ENCODE measurements at regions not wholly inside any gene's neighbourhood (a gene's known extent, or its start where the extent isn't known, plus 50 kb on each side); places are given as distances from the start of the nearest gene placed in this dataset.

DNA sequence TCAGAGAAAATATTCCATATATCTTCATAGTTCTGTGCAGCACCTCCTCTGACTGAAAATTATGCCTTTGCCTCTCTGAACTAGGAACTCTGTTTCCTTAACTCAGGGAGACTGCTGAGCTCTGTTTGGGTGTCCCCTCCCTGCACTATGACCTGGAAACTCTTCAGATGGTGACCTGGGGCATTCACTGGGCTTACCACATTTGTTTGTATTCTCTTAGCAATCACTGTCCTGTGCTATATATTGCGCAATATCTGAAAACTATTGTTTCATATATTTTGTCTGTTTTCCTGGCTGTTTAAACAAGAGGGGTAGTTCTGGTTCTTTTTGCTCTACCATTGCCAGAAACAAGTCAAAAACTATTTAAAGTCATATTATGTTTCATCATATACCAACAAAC is 181.8 kb upstream of the KIAA1217 start:
- Histone ChIP-seq H3K4me3 (ENCODE audit: low read depth in 1 of 2, low read length in 2 of 2) (no peak overlapping the region), H3K4me1 (ENCODE audit: control insufficient read depth in 1 of 2, insufficient read depth in 2 of 2, low read length in 2 of 2) (no peaks in the 10 kb centered on the region), H3K36me3 (ENCODE audit: control insufficient read depth in 1 of 2, insufficient read depth in 2 of 2, low read length in 2 of 2) (no peaks in the 10 kb centered on the region)

GRCh38 chr10:24034571-24034970 is 174.4 kb upstream of the KIAA1217 start:
- no peaks in the 10 kb centered on the region for H3K36me3 ChIP-seq (ENCODE audit: control insufficient read depth in 1 of 2, insufficient read depth in 2 of 2, low read length in 2 of 2)
- no peak overlapping the region for H3K9ac ChIP-seq (ENCODE audit: low read depth in 1 of 2, low read length in 2 of 2)
- H3K27ac ChIP-seq (ENCODE audit: low read depth, low read length), result no peak overlapping the region
- H3K4me3 ChIP-seq (ENCODE audit: low read depth in 1 of 2, low read length in 2 of 2), result no peak overlapping the region
- H3K4me1 ChIP-seq (ENCODE audit: control insufficient read depth in 1 of 2, insufficient read depth in 2 of 2, low read length in 2 of 2), result no peaks in the 10 kb centered on the region
- no peaks in the 10 kb centered on the region for H3K27me3 ChIP-seq (ENCODE audit: control insufficient read depth in 1 of 2, insufficient read depth in 2 of 2, low read length in 2 of 2)
- H3K9me3 ChIP-seq (ENCODE audit: control insufficient read depth in 1 of 2, low read length in 2 of 2), result no peaks in the 10 kb centered on the region

More for the DNA sequence above, 181.8 kb upstream of the KIAA1217 start:
- Histone ChIP-seq H3K27ac (ENCODE audit: low read depth, low read length) (no peak overlapping the region), H3K9me3 (ENCODE audit: control insufficient read depth in 1 of 2, low read length in 2 of 2) (no peaks in the 10 kb centered on the region), H3K9ac (ENCODE audit: low read depth in 1 of 2, low read length in 2 of 2) (no peak overlapping the region), H3K27me3 (ENCODE audit: control insufficient read depth in 1 of 2, insufficient read depth in 2 of 2, low read length in 2 of 2) (no peaks in the 10 kb centered on the region)

DNA sequence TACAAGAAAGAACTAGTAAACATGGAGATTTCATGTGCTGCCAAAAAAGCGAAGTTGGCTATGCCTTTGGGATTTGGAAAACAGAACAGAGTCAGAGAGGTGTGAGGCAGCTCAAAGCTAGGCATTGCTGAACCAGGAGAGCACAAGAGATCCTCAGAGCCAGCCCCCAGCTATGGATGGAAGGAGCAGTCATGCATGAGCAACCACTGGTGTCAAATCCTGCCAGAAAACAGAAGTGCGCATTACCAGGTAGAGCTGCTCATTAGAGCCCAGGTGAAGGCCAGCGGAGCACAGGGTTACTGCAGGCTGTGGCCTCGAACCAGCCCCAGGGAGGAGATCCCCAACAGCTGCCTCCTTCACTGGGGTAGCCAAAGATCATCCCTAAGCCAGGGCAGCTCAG is 173.2 kb upstream of the KIAA1217 start:
- Histone ChIP-seq H3K36me3 (ENCODE audit: control insufficient read depth in 1 of 2, insufficient read depth in 2 of 2, low read length in 2 of 2) (no peaks in the 10 kb centered on the region), H3K9ac (ENCODE audit: low read depth in 1 of 2, low read length in 2 of 2) (no peak overlapping the region), H3K9me3 (ENCODE audit: control insufficient read depth in 1 of 2, low read length in 2 of 2) (no peaks in the 10 kb centered on the region), H3K4me3 (ENCODE audit: low read depth in 1 of 2, low read length in 2 of 2) (no peak overlapping the region), H3K27ac (ENCODE audit: low read depth, low read length) (no peak overlapping the region), H3K4me1 (ENCODE audit: control insufficient read depth in 1 of 2, insufficient read depth in 2 of 2, low read length in 2 of 2) (no peaks in the 10 kb centered on the region), H3K27me3 (ENCODE audit: control insufficient read depth in 1 of 2, insufficient read depth in 2 of 2, low read length in 2 of 2) (no peaks in the 10 kb centered on the region)

DNA sequence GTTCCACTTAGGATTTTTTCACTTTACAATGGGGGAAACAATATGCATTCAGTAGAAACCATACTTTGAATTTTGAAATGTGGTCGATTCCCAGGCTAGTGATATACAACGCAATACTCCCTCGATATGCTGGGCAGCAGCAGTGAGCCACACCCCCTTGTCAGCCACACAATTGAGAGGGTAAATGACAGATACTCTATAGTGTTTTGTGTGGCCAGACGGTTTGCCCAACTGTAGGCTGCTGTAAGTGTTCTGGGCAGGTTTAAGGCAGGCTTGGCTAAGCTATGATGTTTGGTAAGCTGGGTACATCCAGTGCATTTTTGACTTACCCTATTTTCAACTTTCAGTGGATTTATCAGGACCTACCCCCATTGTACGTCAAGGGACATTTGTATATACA is 169.6 kb upstream of the KIAA1217 start:
- H3K4me1 ChIP-seq (ENCODE audit: control insufficient read depth in 1 of 2, insufficient read depth in 2 of 2, low read length in 2 of 2), result no peaks in the 10 kb centered on the region
- no peak overlapping the region for H3K9ac ChIP-seq (ENCODE audit: low read depth in 1 of 2, low read length in 2 of 2)
- no peaks in the 10 kb centered on the region for H3K27me3 ChIP-seq (ENCODE audit: control insufficient read depth in 1 of 2, insufficient read depth in 2 of 2, low read length in 2 of 2)
- H3K9me3 ChIP-seq (ENCODE audit: control insufficient read depth in 1 of 2, low read length in 2 of 2), result no peaks in the 10 kb centered on the region
- no peak overlapping the region for H3K4me3 ChIP-seq (ENCODE audit: low read depth in 1 of 2, low read length in 2 of 2)
- no peaks in the 10 kb centered on the region for H3K36me3 ChIP-seq (ENCODE audit: control insufficient read depth in 1 of 2, insufficient read depth in 2 of 2, low read length in 2 of 2)
- H3K27ac ChIP-seq (ENCODE audit: low read depth, low read length), result no peak overlapping the region

GRCh38 chr10:24039897-24040296 is 169.0 kb upstream of the KIAA1217 start:
- Histone ChIP-seq H3K4me3 (ENCODE audit: low read depth in 1 of 2, low read length in 2 of 2) (no peak overlapping the region), H3K4me1 (ENCODE audit: control insufficient read depth in 1 of 2, insufficient read depth in 2 of 2, low read length in 2 of 2) (no peaks in the 10 kb centered on the region), H3K9me3 (ENCODE audit: control insufficient read depth in 1 of 2, low read length in 2 of 2) (no peaks in the 10 kb centered on the region), H3K36me3 (ENCODE audit: control insufficient read depth in 1 of 2, insufficient read depth in 2 of 2, low read length in 2 of 2) (no peaks in the 10 kb centered on the region), H3K27me3 (ENCODE audit: control insufficient read depth in 1 of 2, insufficient read depth in 2 of 2, low read length in 2 of 2) (no peaks in the 10 kb centered on the region), H3K27ac (ENCODE audit: low read depth, low read length) (no peak overlapping the region), H3K9ac (ENCODE audit: low read depth in 1 of 2, low read length in 2 of 2) (no peak overlapping the region)

DNA sequence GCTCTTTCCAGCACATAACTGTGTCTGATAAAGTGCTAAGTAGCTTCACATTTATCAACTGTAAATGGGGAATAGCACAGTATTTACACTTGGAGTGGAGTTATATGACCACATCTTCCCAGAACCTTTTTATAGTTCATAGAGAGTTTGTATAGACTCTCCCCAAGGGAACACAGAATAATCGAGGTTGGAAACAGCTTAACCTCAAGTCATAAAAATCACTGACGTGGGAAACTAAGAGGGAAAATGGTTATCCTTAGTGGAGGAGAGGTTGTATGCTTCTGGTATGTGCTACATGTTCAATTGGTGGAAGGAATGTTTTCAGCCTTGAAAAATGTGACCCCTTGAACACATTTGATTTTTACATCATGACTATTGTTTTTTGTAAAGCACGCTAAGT is 167.9 kb upstream of the KIAA1217 start:
- no peak overlapping the region for H3K27ac ChIP-seq (ENCODE audit: low read depth, low read length)
- no peak overlapping the region for H3K4me3 ChIP-seq (ENCODE audit: low read depth in 1 of 2, low read length in 2 of 2)
- no peak overlapping the region for H3K9ac ChIP-seq (ENCODE audit: low read depth in 1 of 2, low read length in 2 of 2)
- H3K36me3 ChIP-seq (ENCODE audit: control insufficient read depth in 1 of 2, insufficient read depth in 2 of 2, low read length in 2 of 2), result no peaks in the 10 kb centered on the region
- no peaks in the 10 kb centered on the region for H3K4me1 ChIP-seq (ENCODE audit: control insufficient read depth in 1 of 2, insufficient read depth in 2 of 2, low read length in 2 of 2)
- no peaks in the 10 kb centered on the region for H3K27me3 ChIP-seq (ENCODE audit: control insufficient read depth in 1 of 2, insufficient read depth in 2 of 2, low read length in 2 of 2)
- no peaks in the 10 kb centered on the region for H3K9me3 ChIP-seq (ENCODE audit: control insufficient read depth in 1 of 2, low read length in 2 of 2)

DNA sequence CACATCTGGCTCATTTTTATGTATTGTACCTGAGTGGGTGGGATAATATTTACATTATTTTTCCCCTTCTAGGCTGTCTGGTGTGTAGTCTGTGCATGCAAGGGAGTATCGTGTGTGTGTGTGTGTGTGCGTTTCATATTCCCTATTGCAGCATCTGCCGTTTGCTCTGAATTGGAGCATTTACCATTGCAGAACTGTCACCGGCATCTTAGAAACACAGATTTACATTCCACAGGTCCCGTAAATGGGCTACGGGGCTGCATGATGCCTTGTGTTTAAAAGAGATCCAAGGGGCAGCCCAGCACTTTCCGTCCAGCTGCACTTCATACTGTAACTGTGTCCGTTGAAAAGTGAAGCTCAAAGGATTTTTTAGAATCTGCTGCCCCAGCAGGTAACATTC is 167.1 kb upstream of the KIAA1217 start:
- Histone ChIP-seq H3K9me3 (ENCODE audit: control insufficient read depth in 1 of 2, low read length in 2 of 2) (no peaks in the 10 kb centered on the region), H3K36me3 (ENCODE audit: control insufficient read depth in 1 of 2, insufficient read depth in 2 of 2, low read length in 2 of 2) (no peaks in the 10 kb centered on the region), H3K4me1 (ENCODE audit: control insufficient read depth in 1 of 2, insufficient read depth in 2 of 2, low read length in 2 of 2) (no peaks in the 10 kb centered on the region), H3K9ac (ENCODE audit: low read depth in 1 of 2, low read length in 2 of 2) (no peak overlapping the region), H3K4me3 (ENCODE audit: low read depth in 1 of 2, low read length in 2 of 2) (no peak overlapping the region), H3K27ac (ENCODE audit: low read depth, low read length) (no peak overlapping the region), H3K27me3 (ENCODE audit: control insufficient read depth in 1 of 2, insufficient read depth in 2 of 2, low read length in 2 of 2) (no peaks in the 10 kb centered on the region)

- H3K9me3 ChIP-seq (ENCODE audit: control insufficient read depth in 1 of 2, low read length in 2 of 2), result no peaks in the 10 kb centered on the region
- H3K36me3 ChIP-seq (ENCODE audit: control insufficient read depth in 1 of 2, insufficient read depth in 2 of 2, low read length in 2 of 2), result no peaks in the 10 kb centered on the region
- no peak overlapping the region for H3K27ac ChIP-seq (ENCODE audit: low read depth, low read length)
- no peaks in the 10 kb centered on the region for H3K4me1 ChIP-seq (ENCODE audit: control insufficient read depth in 1 of 2, insufficient read depth in 2 of 2, low read length in 2 of 2)
- H3K27me3 ChIP-seq (ENCODE audit: control insufficient read depth in 1 of 2, insufficient read depth in 2 of 2, low read length in 2 of 2), result no peaks in the 10 kb centered on the region
- no peak overlapping the region for H3K9ac ChIP-seq (ENCODE audit: low read depth in 1 of 2, low read length in 2 of 2)
- no peak overlapping the region for H3K4me3 ChIP-seq (ENCODE audit: low read depth in 1 of 2, low read length in 2 of 2)
Measured at GRCh38 chr10:24042884-24043283, 166.1 kb upstream of the KIAA1217 start.

GRCh38 chr10:24046060-24046459 is 162.9 kb upstream of the KIAA1217 start:
- Histone ChIP-seq H3K9me3 (ENCODE audit: control insufficient read depth in 1 of 2, low read length in 2 of 2) (peaks cover 0 to 2% of the 10 kb centered on the region in 2 donors), H3K4me1 (ENCODE audit: control insufficient read depth in 1 of 2, insufficient read depth in 2 of 2, low read length in 2 of 2) (no peaks in the 10 kb centered on the region), H3K4me3 (ENCODE audit: low read depth in 1 of 2, low read length in 2 of 2) (no peak overlapping the region), H3K27ac (ENCODE audit: low read depth, low read length) (no peak overlapping the region), H3K27me3 (ENCODE audit: control insufficient read depth in 1 of 2, insufficient read depth in 2 of 2, low read length in 2 of 2) (no peaks in the 10 kb centered on the region), H3K9ac (ENCODE audit: low read depth in 1 of 2, low read length in 2 of 2) (no peak overlapping the region), H3K36me3 (ENCODE audit: control insufficient read depth in 1 of 2, insufficient read depth in 2 of 2, low read length in 2 of 2) (no peaks in the 10 kb centered on the region)

DNA sequence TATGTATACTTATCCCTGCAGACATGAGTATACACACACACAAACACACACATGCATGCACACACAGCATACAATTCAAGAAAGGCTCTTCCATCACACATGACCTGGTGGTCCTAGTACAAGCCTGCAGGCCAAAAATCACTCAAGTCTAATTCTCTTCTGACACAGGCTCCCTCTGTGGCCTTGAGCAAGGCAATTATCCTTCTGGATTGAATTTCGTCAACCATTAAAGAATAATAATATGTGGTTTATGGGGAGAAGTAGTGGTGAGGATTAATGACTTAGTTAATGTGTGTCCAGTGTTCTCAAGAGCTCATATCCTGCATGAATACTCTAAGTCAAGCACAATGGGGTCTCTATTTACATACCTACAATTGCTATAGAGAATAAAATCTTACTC is 161.8 kb upstream of the KIAA1217 start:
- no peak overlapping the region for H3K4me3 ChIP-seq (ENCODE audit: low read depth in 1 of 2, low read length in 2 of 2)
- H3K27me3 ChIP-seq (ENCODE audit: control insufficient read depth in 1 of 2, insufficient read depth in 2 of 2, low read length in 2 of 2), result no peaks in the 10 kb centered on the region
- H3K9me3 ChIP-seq (ENCODE audit: control insufficient read depth in 1 of 2, low read length in 2 of 2), result peaks cover 0 to 2% of the 10 kb centered on the region in 2 donors
- no peak overlapping the region for H3K27ac ChIP-seq (ENCODE audit: low read depth, low read length)
- no peaks in the 10 kb centered on the region for H3K36me3 ChIP-seq (ENCODE audit: control insufficient read depth in 1 of 2, insufficient read depth in 2 of 2, low read length in 2 of 2)
- H3K9ac ChIP-seq (ENCODE audit: low read depth in 1 of 2, low read length in 2 of 2), result no peak overlapping the region
- no peaks in the 10 kb centered on the region for H3K4me1 ChIP-seq (ENCODE audit: control insufficient read depth in 1 of 2, insufficient read depth in 2 of 2, low read length in 2 of 2)

DNA sequence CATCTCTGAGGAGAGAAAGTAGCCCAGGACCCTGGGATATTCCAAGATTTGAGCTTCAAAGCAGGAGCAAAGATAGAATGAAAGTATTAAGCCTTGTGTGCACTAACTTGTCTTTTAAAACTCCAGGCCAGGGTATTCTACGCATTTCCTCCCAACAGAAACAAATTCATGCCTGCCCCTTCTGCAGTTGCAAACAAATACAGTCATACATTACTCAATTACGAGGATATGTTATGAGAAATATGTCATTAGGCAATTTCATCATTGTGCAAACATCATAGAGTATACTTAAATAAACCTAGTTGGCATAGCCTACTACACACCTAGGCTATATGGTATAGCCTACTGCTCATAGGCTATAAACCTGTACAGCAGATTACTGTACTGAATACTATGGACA is 154.5 kb upstream of the KIAA1217 start:
- Histone ChIP-seq H3K36me3 (ENCODE audit: control insufficient read depth in 1 of 2, insufficient read depth in 2 of 2, low read length in 2 of 2) (no peaks in the 10 kb centered on the region), H3K9me3 (ENCODE audit: control insufficient read depth in 1 of 2, low read length in 2 of 2) (peaks cover 0 to 2% of the 10 kb centered on the region in 2 donors), H3K9ac (ENCODE audit: low read depth in 1 of 2, low read length in 2 of 2) (no peak overlapping the region), H3K4me1 (ENCODE audit: control insufficient read depth in 1 of 2, insufficient read depth in 2 of 2, low read length in 2 of 2) (no peaks in the 10 kb centered on the region), H3K4me3 (ENCODE audit: low read depth in 1 of 2, low read length in 2 of 2) (no peak overlapping the region), H3K27ac (ENCODE audit: low read depth, low read length) (no peak overlapping the region), H3K27me3 (ENCODE audit: control insufficient read depth in 1 of 2, insufficient read depth in 2 of 2, low read length in 2 of 2) (no peaks in the 10 kb centered on the region)

Measured in duodenal mucosa (tissue), 2 donors.